WTC11 (cell line): ENCODE measurements at regions not wholly inside any gene's neighbourhood (a gene's known extent, or its start where the extent isn't known, plus 50 kb on each side); places are given as distances from the start of the nearest gene placed in this dataset.

Experiments used
- AFF4 ChIP-seq: sonication (generic); formaldehyde crosslinking; IDR thresholded peaks from 2 replicates; pipeline ENCODE4 v1.8.1; 2023; ENCODE audit warnings: mild to moderate bottlenecking, missing genetic modification reagents, borderline replicate concordance
- ATF3 ChIP-seq: sonication (generic); formaldehyde crosslinking; conservative IDR thresholded peaks from 2 replicates; pipeline ENCODE4 v1.8.1; 2022; ENCODE audit warnings: mild to moderate bottlenecking, missing genetic modification reagents
- CTCF ChIP-seq: fragments of 200-600 bp; IDR thresholded peaks from 2 replicates; pipeline ENCODE4 v1.8.0; 2022; ENCODE audit warnings: antibody characterized with exemption
- ETV6 ChIP-seq: sonication (generic); formaldehyde crosslinking; IDR thresholded peaks from 2 replicates; pipeline ENCODE4 v1.8.1; 2022; ENCODE audit warnings: mild to moderate bottlenecking, missing genetic modification reagents
- FOXP4 ChIP-seq: sonication (generic); formaldehyde crosslinking; IDR thresholded peaks from 2 replicates; pipeline ENCODE4 v1.8.0; 2022; ENCODE audit warnings: mild to moderate bottlenecking, missing genetic modification reagents
- JUN ChIP-seq: sonication (generic); formaldehyde crosslinking; IDR thresholded peaks from 2 replicates; pipeline ENCODE4 v1.8.0; 2023; ENCODE audit warnings: mild to moderate bottlenecking, missing genetic modification reagents
- OVOL2 ChIP-seq: fragments of 250-450 bp; sonication (Bioruptor Pico); IDR thresholded peaks from 2 replicates; pipeline ENCODE4 v1.9.0; 2021; ENCODE audit warnings: mild to moderate bottlenecking, borderline replicate concordance
- ZBTB43 ChIP-seq: sonication (generic); formaldehyde crosslinking; IDR thresholded peaks from 2 replicates; pipeline ENCODE4 v1.8.1; 2023; ENCODE audit warnings: mild to moderate bottlenecking, missing genetic modification reagents
- ZNF121 ChIP-seq: sonication (generic); formaldehyde crosslinking; IDR thresholded peaks from 2 replicates; pipeline ENCODE4 v1.8.0; 2023; ENCODE audit warnings: missing genetic modification reagents

- TF ChIP-seq ZNF121 (CRISPR knock-in tag) (no peak), CTCF (no peak), JUN (CRISPR knock-in tag) (no peak), ETV6 (CRISPR knock-in tag) (no peak), AFF4 (CRISPR knock-in tag) (no peak), OVOL2 (no peak), FOXP4 (CRISPR knock-in tag) (no peak), ATF3 (no peak), ZBTB43 (CRISPR knock-in tag) (no peak)
These were observed 76.1 kb upstream of the SRRM3 start for GRCh38 chr7:76125560-76125959.
